Pulmonary artery endothelial cell (primary cell): ENCODE measurements at regions not wholly inside any gene's neighbourhood (a gene's known extent, or its start where the extent isn't known, plus 50 kb on each side); places are given as distances from the start of the nearest gene placed in this dataset.

Experiments used
- DNase-seq: peaks from one replicate; pipeline ENCODE4 v3.0.0-alpha.2; 2011; ENCODE audit warnings: low read depth, low spot score

DNA sequence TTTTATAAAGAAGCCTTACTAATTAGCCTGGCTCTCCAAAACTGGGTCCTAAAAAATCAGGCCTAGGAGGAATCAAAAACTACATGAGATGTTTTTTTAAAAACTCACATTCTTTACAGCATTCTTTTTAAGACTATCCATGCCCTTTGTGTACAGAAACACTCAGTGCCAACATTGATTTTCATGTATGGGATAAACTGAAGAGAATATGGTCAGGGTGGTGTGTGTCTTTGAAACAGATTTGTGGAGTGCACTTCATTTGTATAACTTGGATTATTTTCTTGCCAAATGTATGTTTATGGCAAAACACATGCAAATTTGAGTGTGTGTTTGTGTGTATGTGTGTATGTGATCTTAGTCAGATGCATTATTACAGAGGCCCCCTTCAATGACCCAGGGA, 283.6 kb upstream of the ATP5MC3 start:
- DNase-seq = no peak

GRCh38 chr2:175464311-175464670, 282.8 kb upstream of the ATP5MC3 start:
- DNase-seq = no peak

DNA sequence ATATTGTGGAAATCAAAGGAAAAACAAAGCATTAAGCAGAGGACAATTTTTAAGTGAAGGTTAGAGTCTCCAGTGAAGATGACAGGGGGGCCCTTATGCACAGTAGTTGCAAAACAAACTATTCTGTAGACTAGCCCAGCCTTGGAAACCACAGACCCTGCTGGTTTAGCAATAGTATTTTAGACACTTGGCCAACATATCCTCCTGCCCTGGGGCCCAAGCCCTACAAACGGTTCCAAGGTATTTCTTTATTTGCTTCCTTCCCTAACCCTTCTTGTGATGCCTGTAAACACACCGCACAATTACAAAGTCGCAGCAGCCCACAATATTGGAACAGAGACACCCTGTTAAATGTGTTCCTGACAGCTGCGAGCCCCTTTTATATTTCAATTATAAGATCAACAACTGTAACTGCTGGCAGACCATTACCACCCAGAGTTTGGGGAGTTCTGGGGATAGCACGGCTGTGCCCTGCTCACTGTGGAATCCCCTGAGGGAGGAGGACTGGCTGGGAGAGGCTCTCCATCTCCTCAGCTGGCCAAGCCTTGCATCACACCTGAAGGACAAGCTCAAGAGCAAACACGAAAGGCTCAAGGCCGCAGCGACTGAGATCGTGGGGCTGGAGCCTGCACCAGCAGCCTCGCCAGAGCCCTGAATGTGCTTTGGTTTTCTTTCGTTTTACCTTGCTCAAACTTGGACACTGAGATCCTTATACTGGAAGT, 282.2 kb upstream of the ATP5MC3 start:
- DNase-seq = no peak

DNA sequence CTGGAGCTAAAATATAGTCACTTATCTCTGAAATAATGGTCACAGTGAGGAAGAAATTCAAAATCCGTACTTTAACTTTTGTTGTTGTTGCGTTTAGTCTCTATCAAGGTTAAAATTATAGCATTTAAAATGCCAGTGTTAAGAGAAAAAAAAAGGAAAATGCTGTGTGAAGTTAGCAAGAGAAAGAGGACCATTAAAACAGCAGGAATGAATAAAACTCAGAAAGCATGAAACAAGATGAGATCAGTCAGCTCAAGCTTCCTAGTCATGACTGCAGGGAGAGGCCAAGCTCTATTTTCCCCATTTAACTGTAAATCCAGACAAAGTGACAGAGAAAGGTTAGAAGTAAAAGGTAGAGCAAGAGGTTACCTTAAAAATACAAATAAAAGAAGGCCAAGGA, 281.7 kb upstream of the ATP5MC3 start:
- no peak for DNase-seq

DNA sequence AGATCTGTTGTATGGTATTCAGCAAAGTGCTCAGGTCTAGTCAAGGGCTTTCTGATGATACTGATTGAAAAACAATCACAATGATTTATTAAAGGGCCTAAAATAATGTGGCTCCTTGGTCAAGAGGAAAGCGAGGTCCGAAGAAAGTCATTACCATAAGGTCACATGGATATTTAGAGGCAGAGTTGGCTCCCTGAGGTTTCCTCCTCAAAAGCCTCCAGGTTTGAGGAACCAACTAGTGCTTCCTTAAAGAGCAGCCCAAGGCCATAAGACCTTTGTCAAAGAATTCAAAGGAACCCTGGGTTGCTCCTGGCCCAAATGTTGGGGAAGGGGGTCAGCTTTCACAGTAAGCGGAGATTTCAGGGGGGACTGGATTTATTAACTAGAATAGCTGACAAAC, 280.7 kb upstream of the ATP5MC3 start:
- DNase-seq = no peak

- no peak for DNase-seq
These were observed 280.3 kb upstream of the ATP5MC3 start for GRCh38 chr2:175461839-175462238.

DNA sequence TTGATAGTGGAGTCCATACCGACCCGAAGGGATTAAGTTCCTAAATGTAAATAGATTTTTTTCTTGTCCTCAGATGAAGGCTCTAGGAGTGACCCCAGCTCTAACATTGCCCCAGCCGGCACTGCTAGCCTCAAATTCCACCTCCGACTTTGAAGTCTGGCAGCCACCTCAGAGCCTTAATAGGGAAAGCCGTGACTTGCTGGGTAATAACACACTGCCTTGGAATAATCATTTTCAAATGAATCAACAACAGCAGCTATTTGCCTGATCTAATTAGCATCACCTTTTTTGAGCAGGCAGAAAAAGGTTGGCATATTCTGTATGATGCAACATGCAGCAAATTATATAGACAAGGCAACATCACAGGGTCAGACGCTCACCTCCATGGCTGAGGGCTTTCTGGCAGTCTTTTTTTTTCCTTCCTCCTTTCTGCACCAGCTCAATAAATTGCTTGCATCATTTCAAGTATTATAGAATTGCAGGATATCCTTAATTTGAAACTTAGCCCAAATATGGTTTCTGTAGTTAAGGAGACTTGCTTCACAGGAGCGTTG, 276.5 kb upstream of the ATP5MC3 start:
- no peak for DNase-seq

DNA sequence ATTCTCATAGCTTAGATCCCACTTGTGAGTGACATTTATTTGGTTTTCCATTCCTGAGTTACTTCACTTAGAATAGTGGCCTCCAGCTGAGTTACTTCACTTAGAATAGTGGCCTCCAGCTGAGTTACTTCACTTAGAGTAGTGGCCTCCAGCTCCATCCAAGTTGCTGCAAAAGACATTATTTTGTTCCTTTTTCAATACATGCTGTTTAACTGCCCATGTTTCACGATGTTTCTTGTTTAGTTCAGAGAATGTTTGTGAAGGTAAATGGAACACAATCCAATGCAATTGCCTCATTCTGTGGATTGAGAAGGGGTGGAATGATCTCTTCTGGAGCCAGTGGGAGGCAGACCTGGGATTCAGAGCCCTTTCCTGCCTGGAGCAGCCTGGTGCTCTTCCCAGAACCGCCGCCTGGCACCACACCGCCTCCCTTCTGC, 273.5 kb upstream of the ATP5MC3 start:
- DNase-seq = no peak

DNA sequence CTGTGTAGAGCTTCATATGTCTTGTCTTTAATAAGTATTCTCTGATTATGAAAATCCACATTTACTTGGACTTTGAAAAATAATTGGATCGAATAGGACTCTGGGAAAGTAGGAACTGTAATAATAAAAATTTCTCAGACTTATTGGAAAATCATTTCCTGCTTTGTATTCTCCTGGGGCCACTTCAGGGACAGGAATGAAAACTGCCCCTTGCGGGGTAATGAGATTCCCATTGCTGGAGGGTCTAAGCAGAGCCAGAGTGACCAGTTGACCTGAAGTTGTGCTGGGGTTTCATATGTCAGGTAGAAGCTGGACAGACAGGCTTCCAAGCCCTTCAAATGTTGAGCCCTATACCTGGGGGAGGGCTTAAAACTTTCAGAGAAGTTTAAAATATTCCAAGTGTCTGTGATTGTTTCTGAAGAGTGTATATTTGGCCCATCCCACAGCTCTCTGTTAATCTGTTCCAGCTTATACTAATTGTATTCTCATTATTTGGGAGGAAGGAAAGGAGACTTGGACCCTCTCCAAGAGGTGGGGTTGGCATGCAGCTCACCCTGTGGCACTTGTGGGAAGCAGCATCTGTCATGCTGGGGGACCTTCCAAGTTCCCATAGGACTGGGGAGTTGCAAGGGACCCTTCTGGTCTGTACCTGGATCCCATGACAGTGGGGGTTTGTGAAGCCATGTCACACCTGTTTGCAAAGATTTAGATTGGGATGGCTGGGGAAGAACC, 268.7 kb upstream of the ATP5MC3 start:
- DNase-seq = no peak

- no peak for DNase-seq
These were observed 268.1 kb upstream of the ATP5MC3 start for GRCh38 chr2:175449616-175450015.

DNA sequence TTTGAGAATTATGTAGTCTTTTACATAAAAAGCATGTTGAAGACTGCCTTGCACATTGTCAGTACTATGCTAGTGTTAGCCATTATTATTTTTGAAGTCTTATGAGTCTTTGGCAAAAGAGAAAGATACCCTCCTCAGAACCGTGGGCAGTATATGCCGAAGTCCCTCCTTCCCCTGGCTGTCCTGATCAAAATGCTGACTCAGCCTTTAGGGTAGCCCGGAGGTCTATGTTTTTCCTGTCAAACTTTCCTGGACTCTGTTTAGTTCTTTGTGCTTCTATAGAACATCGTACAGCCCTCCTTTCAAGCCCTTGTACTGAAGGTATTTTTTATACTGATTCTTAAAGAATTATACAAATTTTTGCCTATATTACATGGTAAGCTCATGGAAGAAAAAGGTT, 264.7 kb upstream of the ATP5MC3 start:
- no peak for DNase-seq

GRCh38 chr2:175445281-175445680, 263.8 kb upstream of the ATP5MC3 start:
- DNase-seq = no peak

DNA sequence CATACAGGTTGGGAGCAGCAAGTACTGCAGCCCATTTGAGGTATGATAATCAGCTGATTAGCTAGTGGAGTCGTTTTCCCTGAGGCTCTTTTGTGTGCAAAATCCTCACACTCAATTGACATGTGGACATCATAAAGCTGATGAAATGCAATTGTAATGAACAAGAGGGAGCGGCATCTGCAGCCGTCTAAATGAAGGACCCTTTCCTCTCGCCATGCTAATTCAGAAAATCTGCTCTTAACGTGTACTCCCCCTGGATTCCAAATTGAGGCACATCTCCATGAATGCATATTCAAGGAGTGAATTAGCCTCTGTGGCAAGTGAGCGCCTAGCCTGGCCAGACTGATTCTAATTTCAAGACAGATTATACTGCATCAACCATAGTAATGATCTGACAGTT, 260.9 kb upstream of the ATP5MC3 start:
- DNase-seq = no peak

DNA sequence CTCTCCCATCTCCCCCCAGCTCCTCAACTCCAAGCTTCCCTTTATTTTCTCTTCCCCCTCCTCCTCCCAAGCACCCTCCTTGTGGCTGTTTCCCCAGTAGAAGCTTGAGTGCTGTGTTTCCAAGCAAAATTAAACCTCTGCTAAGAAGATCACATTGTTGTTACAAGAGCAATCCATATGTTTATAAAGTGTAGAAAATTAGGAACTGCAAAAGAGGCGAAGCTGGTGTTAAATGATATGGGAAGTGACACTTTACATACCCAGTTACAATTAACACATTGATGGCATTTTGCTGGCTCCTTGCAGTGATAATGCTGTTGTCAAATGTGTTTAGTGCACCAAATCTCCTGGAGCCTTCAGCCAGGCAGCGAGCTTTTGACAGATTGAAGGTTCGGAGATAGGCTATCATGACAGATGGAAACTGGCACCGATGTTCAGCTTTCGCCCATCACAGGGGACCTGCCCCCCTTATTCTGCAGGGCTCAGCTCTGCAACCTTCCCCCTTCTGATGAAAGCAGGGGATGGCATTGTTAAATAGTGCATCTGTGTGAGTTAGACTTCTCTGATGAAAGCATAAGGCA, 259.8 kb upstream of the ATP5MC3 start:
- DNase-seq = no peak

DNA sequence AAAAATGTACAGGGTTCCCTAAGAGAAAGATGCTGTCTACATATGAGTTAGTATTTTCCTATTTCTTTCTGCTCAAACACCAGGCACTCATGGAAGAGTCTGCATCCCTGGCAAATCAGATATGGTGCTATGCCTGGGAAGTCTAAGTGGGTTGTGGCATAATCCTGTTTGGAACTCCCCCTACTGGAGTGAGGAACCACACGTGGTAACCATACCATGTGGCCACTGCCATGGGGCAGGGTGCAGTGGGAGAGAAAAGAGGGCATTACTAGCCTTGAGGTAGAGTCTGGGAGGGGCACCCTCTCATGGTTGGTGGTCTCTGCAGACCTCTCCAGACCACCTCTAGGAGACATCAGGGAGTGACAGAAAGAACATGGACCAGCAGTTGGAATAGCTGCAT, 257.9 kb upstream of the ATP5MC3 start:
- DNase-seq = no peak

DNA sequence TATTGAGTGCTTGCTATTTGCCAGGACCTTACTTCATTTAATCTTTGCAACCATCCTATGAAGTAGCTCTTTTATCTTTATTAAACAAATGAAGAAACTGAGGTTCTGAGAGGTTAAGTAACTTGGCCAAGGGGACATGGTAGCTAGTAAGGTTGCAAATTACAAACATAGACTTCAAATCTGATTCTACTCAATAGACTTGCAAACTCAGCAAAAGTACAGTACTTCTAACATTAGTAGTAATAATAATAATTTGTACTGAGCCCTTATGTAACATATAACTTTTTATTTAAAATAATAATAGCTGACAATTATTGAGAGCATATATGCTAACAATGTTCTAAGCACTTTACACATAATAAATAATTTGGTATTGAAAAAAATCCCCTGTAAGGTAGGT, 255.7 kb upstream of the ATP5MC3 start:
- DNase-seq = no peak

GRCh38 chr2:175436076-175436475, 254.6 kb upstream of the ATP5MC3 start:
- no peak for DNase-seq

DNA sequence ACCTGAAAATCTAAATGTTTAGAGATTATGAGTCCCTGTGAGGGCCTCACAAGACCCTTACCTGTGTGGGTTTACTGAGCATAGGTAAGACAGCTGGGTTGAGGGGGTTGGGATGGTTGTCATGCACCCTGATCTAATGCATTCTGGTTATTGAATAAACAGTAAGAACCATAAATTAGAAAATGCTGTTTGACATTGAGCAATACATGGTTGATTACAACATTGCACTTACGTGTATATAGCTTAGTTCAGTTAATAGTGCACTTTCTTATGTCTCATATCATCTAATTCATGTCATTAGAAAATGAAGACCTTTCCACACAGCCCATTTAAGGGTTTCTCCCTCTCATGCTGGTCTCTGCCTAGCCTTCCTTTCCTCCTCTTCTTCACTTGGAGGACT, 253.5 kb upstream of the ATP5MC3 start:
- no peak for DNase-seq

- DNase-seq = no peak
These were observed 251.3 kb upstream of the ATP5MC3 start for GRCh38 chr2:175432793-175433192.

DNA sequence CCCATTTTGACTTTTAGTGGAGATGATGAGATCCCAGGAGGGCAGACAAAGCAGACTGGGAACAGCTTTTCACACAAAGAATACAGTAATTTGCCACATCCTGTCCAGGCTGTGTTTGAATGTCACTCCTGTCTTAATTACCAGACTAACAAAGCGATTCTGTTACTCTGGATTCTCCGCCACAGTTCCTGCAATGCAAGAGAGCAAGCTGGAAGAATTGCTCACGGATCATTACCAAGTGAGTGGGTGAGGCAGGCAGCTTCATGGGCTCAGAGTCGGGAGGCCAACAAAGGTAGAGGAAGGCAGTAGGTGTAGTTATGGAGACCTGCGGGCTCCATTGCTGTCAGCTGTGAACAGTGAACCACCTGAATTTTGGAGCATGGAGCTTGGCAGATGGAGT, 250.5 kb upstream of the ATP5MC3 start:
- no peak for DNase-seq

GRCh38 chr2:175431101-175431946, 249.8 kb upstream of the ATP5MC3 start:
- no peak for DNase-seq

GRCh38 chr2:175430236-175430635, 248.7 kb upstream of the ATP5MC3 start:
- no peak for DNase-seq
